ENCODE measurements at regions not wholly inside any gene's neighbourhood (a gene's known extent, or its start where the extent isn't known, plus 50 kb on each side); places are given as distances from the start of the nearest gene placed in this dataset.

DNA sequence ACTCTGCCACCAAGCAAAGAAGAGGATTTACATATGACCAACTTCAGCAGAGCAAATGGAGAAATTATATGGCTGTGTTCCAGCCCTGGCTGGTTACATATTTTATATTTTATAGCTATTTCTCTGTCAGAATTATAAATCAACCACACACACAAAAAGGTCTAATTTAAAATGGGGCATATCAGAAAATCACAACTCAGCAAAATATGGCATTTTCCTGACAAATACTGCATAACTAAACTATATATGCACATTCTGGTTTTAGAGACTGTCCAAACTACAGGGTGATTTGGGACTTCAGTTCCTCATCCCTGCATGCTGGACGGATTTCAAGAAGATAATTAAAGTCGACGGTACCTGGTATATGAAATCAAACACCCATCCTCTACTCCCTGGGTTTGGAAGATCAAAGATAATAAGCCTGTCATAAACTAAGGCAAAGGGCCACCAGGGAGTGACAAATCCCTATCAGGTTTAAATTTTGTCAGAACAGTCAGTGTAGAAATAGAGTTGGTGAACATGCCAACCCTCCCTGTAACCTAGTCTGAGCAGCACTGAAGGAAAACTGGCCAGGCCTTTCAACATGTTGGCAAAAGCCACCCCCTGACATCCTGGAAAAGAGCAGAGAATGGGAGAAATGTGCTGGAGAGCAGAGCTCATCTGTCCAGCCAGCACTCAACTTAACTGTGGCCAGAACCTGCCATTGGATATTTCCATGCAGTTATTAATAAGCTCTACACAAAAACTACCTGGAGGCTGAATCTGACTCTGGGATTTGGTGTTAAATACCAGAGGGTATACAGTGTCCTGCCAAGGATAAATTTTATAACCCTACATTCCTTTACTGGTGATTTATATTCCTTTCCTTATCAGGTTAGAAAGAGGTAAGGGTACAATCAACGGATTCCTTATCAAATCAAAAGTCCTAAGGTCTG lies 235.7 kb downstream of the ENC1 start:
- CTCF ChIA-PET: no interaction called here
- POLR2A ChIA-PET (ENCODE audit: unreplicated experiment): no interaction called here

DNA sequence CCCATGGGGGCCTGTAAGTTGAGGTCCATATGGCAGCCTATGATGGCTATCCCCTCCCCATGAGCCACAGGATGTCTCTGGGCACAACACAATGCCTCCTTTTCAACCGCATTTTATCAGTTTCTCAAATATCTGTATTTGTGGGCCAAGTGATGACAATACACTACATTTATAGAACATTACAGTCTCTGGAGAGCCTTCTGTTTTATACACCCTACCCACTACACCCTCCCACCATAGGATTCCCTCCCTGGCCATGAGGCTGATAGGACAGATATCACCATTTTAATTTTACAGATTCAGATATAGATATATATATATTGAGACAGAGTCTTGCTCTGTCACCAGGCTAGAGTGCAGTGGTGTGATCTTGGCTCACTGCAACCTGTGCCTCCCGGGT lies 236.8 kb downstream of the ENC1 start:
- no peak overlapping the region for H3K4me3 ChIP-seq (ENCODE audit: low read length)
- ATAC-seq (no peak), DNase-seq (no peak)
- no peaks in the 10 kb centered on the region for H3K9me2 ChIP-seq (replicated peaks; ENCODE audit: low read length)
- no TSS peak for BruUV-seq (replicated peaks)
- H3K27me3 ChIP-seq (ENCODE audit: low read length): no peaks in the 10 kb centered on the region
- H3K4me1 ChIP-seq (ENCODE audit: insufficient read depth, low read length): peaks cover 12% of the 10 kb centered on the region
- H3K27ac ChIP-seq (ENCODE audit: low read length): no peak overlapping the region
- H3K36me3 ChIP-seq (ENCODE audit: low read depth, low read length): no peaks in the 10 kb centered on the region
- no peak overlapping the region for H3K4me2 ChIP-seq (ENCODE audit: low read length)
- intact Hi-C loops (cut with micrococcal nuclease): no loop called here
- no peaks in the 10 kb centered on the region for H4K20me1 ChIP-seq (ENCODE audit: low read length)
- CTCF ChIA-PET: no interaction called here
- no peaks in the 10 kb centered on the region for H3F3A ChIP-seq (ENCODE audit: low read length, unreplicated experiment)
- no peaks in the 10 kb centered on the region for H3K79me2 ChIP-seq (ENCODE audit: low read length)
- no peak overlapping the region for H3K9ac ChIP-seq (ENCODE audit: low read length)
- H2AFZ ChIP-seq (ENCODE audit: low read length): no peak overlapping the region
- POLR2A ChIA-PET (ENCODE audit: unreplicated experiment): no interaction called here
- no peaks in the 10 kb centered on the region for H3K9me3 ChIP-seq (ENCODE audit: low read length)
- TF ChIP-seq, protein P1, sequence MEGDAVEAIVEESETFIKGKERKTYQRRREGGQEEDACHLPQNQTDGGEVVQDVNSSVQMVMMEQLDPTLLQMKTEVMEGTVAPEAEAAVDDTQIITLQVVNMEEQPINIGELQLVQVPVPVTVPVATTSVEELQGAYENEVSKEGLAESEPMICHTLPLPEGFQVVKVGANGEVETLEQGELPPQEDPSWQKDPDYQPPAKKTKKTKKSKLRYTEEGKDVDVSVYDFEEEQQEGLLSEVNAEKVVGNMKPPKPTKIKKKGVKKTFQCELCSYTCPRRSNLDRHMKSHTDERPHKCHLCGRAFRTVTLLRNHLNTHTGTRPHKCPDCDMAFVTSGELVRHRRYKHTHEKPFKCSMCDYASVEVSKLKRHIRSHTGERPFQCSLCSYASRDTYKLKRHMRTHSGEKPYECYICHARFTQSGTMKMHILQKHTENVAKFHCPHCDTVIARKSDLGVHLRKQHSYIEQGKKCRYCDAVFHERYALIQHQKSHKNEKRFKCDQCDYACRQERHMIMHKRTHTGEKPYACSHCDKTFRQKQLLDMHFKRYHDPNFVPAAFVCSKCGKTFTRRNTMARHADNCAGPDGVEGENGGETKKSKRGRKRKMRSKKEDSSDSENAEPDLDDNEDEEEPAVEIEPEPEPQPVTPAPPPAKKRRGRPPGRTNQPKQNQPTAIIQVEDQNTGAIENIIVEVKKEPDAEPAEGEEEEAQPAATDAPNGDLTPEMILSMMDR (conservative IDR thresholded peaks at IDR 0.05; ENCODE audit: low read depth, low read length): no peak
- TF ChIP-seq EZH2phosphoT487 (IDR thresholded peaks at IDR 0.05; ENCODE audit: borderline replicate concordance, low read length) (no peak), EZH2 (IDR thresholded peaks at IDR 0.05; ENCODE audit: low read length, unreplicated experiment) (no peak)

More for the DNA sequence above, 235.7 kb downstream of the ENC1 start:
- DNase-seq (no peak), ATAC-seq (no peak)
- Histone ChIP-seq H3K9me2 (replicated peaks; ENCODE audit: low read length) (no peaks in the 10 kb centered on the region), H3K9ac (ENCODE audit: low read length) (no peak overlapping the region), H3K79me2 (ENCODE audit: low read length) (no peaks in the 10 kb centered on the region), H3K27me3 (ENCODE audit: low read length) (no peaks in the 10 kb centered on the region), H3F3A (ENCODE audit: low read length, unreplicated experiment) (no peaks in the 10 kb centered on the region), H3K4me1 (ENCODE audit: insufficient read depth, low read length) (peaks cover 18% of the 10 kb centered on the region), H4K20me1 (ENCODE audit: low read length) (no peaks in the 10 kb centered on the region), H2AFZ (ENCODE audit: low read length) (no peak overlapping the region), H3K36me3 (ENCODE audit: low read depth, low read length) (no peaks in the 10 kb centered on the region), H3K9me3 (ENCODE audit: low read length) (no peaks in the 10 kb centered on the region), H3K27ac (ENCODE audit: low read length) (no peak overlapping the region), H3K4me3 (ENCODE audit: low read length) (no peak overlapping the region), H3K4me2 (ENCODE audit: low read length) (no peak overlapping the region)
- intact Hi-C loops (cut with micrococcal nuclease): loop anchor here (5.0 kb wide), 1 partner anchor 137 kb away; no protein-coding TSS in a partner anchor
- TF ChIP-seq, protein P1 (conservative IDR thresholded peaks at IDR 0.05; ENCODE audit: low read depth, low read length): no peak
- TF ChIP-seq EZH2phosphoT487 (IDR thresholded peaks at IDR 0.05; ENCODE audit: borderline replicate concordance, low read length): no peak
- no peak for TF ChIP-seq EZH2 (IDR thresholded peaks at IDR 0.05; ENCODE audit: low read length, unreplicated experiment)
- BruUV-seq (replicated peaks): no TSS peak

DNA sequence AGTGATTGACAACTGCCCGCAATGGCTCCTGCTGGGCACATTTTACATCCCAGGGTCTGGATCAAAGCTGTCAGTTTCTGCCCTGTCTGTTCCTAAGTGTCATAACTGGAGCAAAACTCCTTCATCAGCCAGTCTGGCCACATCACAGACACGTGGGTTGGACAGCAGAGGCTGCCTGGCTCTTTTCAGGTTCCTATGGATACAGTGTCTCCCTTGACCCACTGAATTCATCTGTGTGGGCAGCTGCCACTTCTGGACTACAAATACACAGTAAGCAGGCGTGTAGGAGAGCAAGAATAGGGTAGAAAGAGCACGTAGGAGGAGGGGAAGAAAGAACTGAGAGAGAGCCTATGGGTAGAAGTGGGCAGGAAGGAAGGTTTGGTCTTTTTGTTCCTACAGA lies 238.0 kb downstream of the ENC1 start:
- Histone ChIP-seq H3K4me3 (ENCODE audit: low read length) (no peak overlapping the region), H3K9me3 (ENCODE audit: low read length) (no peaks in the 10 kb centered on the region), H3F3A (ENCODE audit: low read length, unreplicated experiment) (no peaks in the 10 kb centered on the region), H2AFZ (ENCODE audit: low read length) (no peak overlapping the region), H3K4me2 (ENCODE audit: low read length) (no peak overlapping the region), H3K27ac (ENCODE audit: low read length) (no peak overlapping the region), H3K36me3 (ENCODE audit: low read depth, low read length) (no peaks in the 10 kb centered on the region), H3K9me2 (replicated peaks; ENCODE audit: low read length) (no peaks in the 10 kb centered on the region), H3K9ac (ENCODE audit: low read length) (no peak overlapping the region), H3K79me2 (ENCODE audit: low read length) (no peaks in the 10 kb centered on the region), H4K20me1 (ENCODE audit: low read length) (no peaks in the 10 kb centered on the region), H3K4me1 (ENCODE audit: insufficient read depth, low read length) (peaks cover 4% of the 10 kb centered on the region), H3K27me3 (ENCODE audit: low read length) (no peaks in the 10 kb centered on the region)
- ATAC-seq (no peak), DNase-seq (no peak)
- no peak for TF ChIP-seq EZH2phosphoT487 (IDR thresholded peaks at IDR 0.05; ENCODE audit: borderline replicate concordance, low read length)
- no peak for TF ChIP-seq EZH2 (IDR thresholded peaks at IDR 0.05; ENCODE audit: low read length, unreplicated experiment)
- TF ChIP-seq, protein P1 (conservative IDR thresholded peaks at IDR 0.05; ENCODE audit: low read depth, low read length): no peak
- ChIA-PET POLR2A (ENCODE audit: unreplicated experiment) (no interaction called here), CTCF (no interaction called here)
- intact Hi-C loops (cut with micrococcal nuclease): no loop called here
- no TSS peak for BruUV-seq (replicated peaks)
